Kidney (tissue), 13 donors: ENCODE measurements at regions not wholly inside any gene's neighbourhood (a gene's known extent, or its start where the extent isn't known, plus 50 kb on each side); places are given as distances from the start of the nearest gene placed in this dataset.

Experiments used
- DNase-seq, 5 donors: peaks; one replicate each; pipeline ENCODE4 v3.0.0-alpha.2; 2013 to 2020
- FAIRE-seq: peaks from 2 replicates; lab custom pipeline; 2012; peaks lifted over from hg19 to GRCh38; lab: Jason Lieb, UNC
- H3K27ac ChIP-seq, 2 donors: one replicate each; pipeline ENCODE4 v1.7.0; 2013; ENCODE audit warnings: low read depth in 2 of 2, low read length in 2 of 2, inconsistent platforms in 1 of 2
- H3K27me3 ChIP-seq: one replicate; pipeline ENCODE4 v1.7.1; 2013; ENCODE audit warnings: low read length, inconsistent platforms; ENCODE audit not compliant: control insufficient read depth, insufficient read depth
- H3K36me3 ChIP-seq, 3 donors: one replicate each; pipeline versions ENCODE4 v1.7.0 to v1.7.1; 2013; ENCODE audit warnings: low read length in 3 of 3, control low read depth in 1 of 3, inconsistent platforms in 1 of 3; ENCODE audit not compliant: insufficient read depth in 3 of 3, control insufficient read depth in 2 of 3
- H3K4me1 ChIP-seq, 3 donors: one replicate each; pipeline versions ENCODE4 v1.7.0 to v1.7.1; 2013; ENCODE audit warnings: low read length in 3 of 3, inconsistent platforms in 1 of 3, low read depth in 1 of 3; ENCODE audit not compliant: control insufficient read depth in 2 of 3, insufficient read depth in 2 of 3
- H3K4me3 ChIP-seq, 3 donors: one replicate each; pipeline versions ENCODE4 v1.7.0 to v1.8.1; 2013; ENCODE audit warnings: low read length in 3 of 3, control low read depth in 1 of 3, inconsistent platforms in 1 of 3
- H3K9ac ChIP-seq, 3 donors: one replicate each; pipeline versions ENCODE4 v1.7.0 to v1.7.1; 2013; ENCODE audit warnings: low read length in 3 of 3, control low read depth in 1 of 3, inconsistent platforms in 1 of 3
- H3K9me3 ChIP-seq, 3 donors: one replicate each; pipeline versions ENCODE4 v1.7.0 to v1.7.1; 2013; ENCODE audit warnings: low read length in 3 of 3, control low read depth in 1 of 3, inconsistent platforms in 1 of 3; ENCODE audit not compliant: control insufficient read depth in 2 of 3, insufficient read depth in 1 of 3
- intact Hi-C: fragments of 100-400 bp; cut with DNase I; formaldehyde crosslinking; loops from one replicate; pipeline ENCODE4 v1.11.1; 2022
- TF ChIP-seq, protein P1 (sequence below): IDR thresholded peaks from 3 replicates; pipeline ENCODE4 v1.5.1; 2012; ENCODE audit warnings: mild to moderate bottlenecking, moderate library complexity, borderline replicate concordance; ENCODE audit not compliant: insufficient read depth; ENCODE audit errors: extremely low read depth
- donor health status: control.
- donor health status: control.
- donor health status: control.
- donor health status: control.
- donor health status: control.
- donor health status: DM: yes; HTN: yes; CAD: no.
- donor health status: Normal renal cell carcinoma (clear cell type).

DNA sequence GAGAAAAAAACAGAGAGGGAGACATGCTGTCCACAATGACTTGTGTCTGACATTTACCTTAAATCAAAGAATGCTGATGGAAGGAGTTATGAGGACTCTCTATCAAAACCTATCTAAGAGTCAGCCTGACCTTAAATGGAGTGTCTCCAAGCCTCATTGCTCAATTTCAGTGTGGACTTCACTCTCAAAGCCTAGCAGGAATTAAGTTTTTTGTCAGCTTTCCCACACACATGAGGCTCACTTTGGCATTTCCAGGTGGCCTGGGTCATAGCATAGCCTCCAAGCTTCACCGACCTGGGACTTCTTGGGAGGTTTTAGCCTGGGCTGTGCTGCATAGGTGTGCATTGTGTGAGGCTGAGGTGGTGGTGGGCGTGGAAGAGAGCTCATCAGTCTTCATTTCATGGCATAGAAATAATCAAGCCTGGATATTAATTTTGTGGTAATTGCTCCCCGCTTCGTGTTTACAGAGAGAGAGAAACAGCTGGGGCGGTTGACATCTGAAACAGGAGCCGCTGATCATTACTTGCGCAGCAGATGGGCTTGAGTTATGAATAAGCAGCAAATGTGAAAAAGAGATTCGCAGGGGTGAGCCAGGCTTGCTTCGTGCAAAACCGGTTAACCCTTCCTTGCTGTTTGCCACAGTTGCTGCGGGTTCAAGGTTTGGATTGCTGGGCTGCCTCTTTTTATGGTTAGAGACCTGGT, 647.8 kb downstream of the INHBA start:
- Histone ChIP-seq H3K27ac (no peak overlapping the region), H3K27me3 (no peaks in the 10 kb centered on the region), H3K36me3 (no peaks in the 10 kb centered on the region), H3K9ac (no peak overlapping the region), H3K4me1 (no peaks in the 10 kb centered on the region), H3K4me3 (no peak overlapping the region), H3K9me3 (no peaks in the 10 kb centered on the region)
- FAIRE-seq, result no peak
- no peak for DNase-seq
- TF ChIP-seq, protein P1, sequence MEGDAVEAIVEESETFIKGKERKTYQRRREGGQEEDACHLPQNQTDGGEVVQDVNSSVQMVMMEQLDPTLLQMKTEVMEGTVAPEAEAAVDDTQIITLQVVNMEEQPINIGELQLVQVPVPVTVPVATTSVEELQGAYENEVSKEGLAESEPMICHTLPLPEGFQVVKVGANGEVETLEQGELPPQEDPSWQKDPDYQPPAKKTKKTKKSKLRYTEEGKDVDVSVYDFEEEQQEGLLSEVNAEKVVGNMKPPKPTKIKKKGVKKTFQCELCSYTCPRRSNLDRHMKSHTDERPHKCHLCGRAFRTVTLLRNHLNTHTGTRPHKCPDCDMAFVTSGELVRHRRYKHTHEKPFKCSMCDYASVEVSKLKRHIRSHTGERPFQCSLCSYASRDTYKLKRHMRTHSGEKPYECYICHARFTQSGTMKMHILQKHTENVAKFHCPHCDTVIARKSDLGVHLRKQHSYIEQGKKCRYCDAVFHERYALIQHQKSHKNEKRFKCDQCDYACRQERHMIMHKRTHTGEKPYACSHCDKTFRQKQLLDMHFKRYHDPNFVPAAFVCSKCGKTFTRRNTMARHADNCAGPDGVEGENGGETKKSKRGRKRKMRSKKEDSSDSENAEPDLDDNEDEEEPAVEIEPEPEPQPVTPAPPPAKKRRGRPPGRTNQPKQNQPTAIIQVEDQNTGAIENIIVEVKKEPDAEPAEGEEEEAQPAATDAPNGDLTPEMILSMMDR, result no peak
- intact Hi-C loops, result no loop called here

- FAIRE-seq (no peak), DNase-seq (no peak)
- Histone ChIP-seq H3K4me1 (no peaks in the 10 kb centered on the region), H3K9ac (no peak overlapping the region), H3K27ac (no peak overlapping the region), H3K27me3 (no peaks in the 10 kb centered on the region), H3K36me3 (no peaks in the 10 kb centered on the region), H3K4me3 (no peak overlapping the region), H3K9me3 (no peaks in the 10 kb centered on the region)
- intact Hi-C loops, result no loop called here
- TF ChIP-seq, protein P1, result no peak
Measured at GRCh38 chr7:41053820-41054219, 649.1 kb downstream of the INHBA start.

GRCh38 chr7:41052736-41053135, 650.2 kb downstream of the INHBA start:
- H3K9ac ChIP-seq, result no peak overlapping the region
- H3K27me3 ChIP-seq, result no peaks in the 10 kb centered on the region
- TF ChIP-seq, protein P1, result no peak
- intact Hi-C loops, result no loop called here
- DNase-seq (no peak), FAIRE-seq (no peak)
- H3K9me3 ChIP-seq, result no peaks in the 10 kb centered on the region
- H3K4me1 ChIP-seq, result no peaks in the 10 kb centered on the region
- no peak overlapping the region for H3K27ac ChIP-seq
- no peak overlapping the region for H3K4me3 ChIP-seq
- no peaks in the 10 kb centered on the region for H3K36me3 ChIP-seq

GRCh38 chr7:41052201-41052600, 650.7 kb downstream of the INHBA start:
- no peak for FAIRE-seq
- TF ChIP-seq, protein P1, result no peak
- intact Hi-C loops, result no loop called here
- Histone ChIP-seq H3K9me3 (no peaks in the 10 kb centered on the region), H3K4me3 (no peak overlapping the region), H3K27me3 (no peaks in the 10 kb centered on the region), H3K9ac (no peak overlapping the region), H3K27ac (no peak overlapping the region), H3K4me1 (no peaks in the 10 kb centered on the region), H3K36me3 (no peaks in the 10 kb centered on the region)
- no peak for DNase-seq
